ENCODE measurements at regions not wholly inside any gene's neighbourhood (a gene's known extent, or its start where the extent isn't known, plus 50 kb on each side); places are given as distances from the start of the nearest gene placed in this dataset.

DNA sequence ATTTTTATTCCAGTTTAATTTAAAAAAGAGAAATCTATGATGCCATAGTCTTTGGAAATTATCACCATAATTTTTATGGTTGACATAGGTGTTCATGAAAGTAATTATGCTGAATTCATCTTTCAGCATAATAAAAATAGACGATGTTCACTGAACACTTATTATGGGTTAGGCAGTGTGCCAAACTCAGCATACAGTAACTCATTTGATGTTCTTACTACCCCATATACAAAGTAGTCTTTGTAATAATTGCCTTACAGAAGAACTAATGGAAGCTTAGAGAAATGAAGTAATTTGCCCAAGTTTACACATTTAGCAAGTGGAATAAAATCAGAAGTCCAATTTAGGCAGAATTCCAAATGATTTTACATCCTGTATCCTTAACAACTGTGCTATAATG, 852.2 kb upstream of the GOT2 start:
- H3K36me3 ChIP-seq, result no peaks in the 10 kb centered on the region
- no peak for DNase-seq
- intact Hi-C loops (cut with DNase I; ENCODE audit: low total_unique reads), result no loop called here
- H3K9me3 ChIP-seq, result no peaks in the 10 kb centered on the region
- ATAC-seq, result no peak
- no peak overlapping the region for H3K4me3 ChIP-seq
- TF ChIP-seq POLR2A (IDR thresholded peaks at IDR 0.05), result no peak
- TF ChIP-seq, protein P1, sequence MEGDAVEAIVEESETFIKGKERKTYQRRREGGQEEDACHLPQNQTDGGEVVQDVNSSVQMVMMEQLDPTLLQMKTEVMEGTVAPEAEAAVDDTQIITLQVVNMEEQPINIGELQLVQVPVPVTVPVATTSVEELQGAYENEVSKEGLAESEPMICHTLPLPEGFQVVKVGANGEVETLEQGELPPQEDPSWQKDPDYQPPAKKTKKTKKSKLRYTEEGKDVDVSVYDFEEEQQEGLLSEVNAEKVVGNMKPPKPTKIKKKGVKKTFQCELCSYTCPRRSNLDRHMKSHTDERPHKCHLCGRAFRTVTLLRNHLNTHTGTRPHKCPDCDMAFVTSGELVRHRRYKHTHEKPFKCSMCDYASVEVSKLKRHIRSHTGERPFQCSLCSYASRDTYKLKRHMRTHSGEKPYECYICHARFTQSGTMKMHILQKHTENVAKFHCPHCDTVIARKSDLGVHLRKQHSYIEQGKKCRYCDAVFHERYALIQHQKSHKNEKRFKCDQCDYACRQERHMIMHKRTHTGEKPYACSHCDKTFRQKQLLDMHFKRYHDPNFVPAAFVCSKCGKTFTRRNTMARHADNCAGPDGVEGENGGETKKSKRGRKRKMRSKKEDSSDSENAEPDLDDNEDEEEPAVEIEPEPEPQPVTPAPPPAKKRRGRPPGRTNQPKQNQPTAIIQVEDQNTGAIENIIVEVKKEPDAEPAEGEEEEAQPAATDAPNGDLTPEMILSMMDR (IDR thresholded peaks at IDR 0.05 in 4 of 5, conservative IDR thresholded peaks at IDR 0.05 in 1 of 5), result no peak
- H3K4me1 ChIP-seq, result no peaks in the 10 kb centered on the region
- in situ Hi-C loops (cut with MboI; ENCODE audit: low sequenced_read_pairs in 4 of 4), result no loop called here
- H3K27me3 ChIP-seq, result no peaks in the 10 kb centered on the region
- H3K27ac ChIP-seq, result no peak overlapping the region

GRCh38 chr16:59574296-59574695, 840.2 kb upstream of the GOT2 start:
- ATAC-seq, result no peak
- in situ Hi-C loops (cut with MboI; ENCODE audit: low sequenced_read_pairs in 4 of 4), result no loop called here
- no peaks in the 10 kb centered on the region for H3K36me3 ChIP-seq
- intact Hi-C loops (cut with DNase I; ENCODE audit: low total_unique reads), result no loop called here
- no peak overlapping the region for H3K27ac ChIP-seq
- H3K4me1 ChIP-seq, result no peaks in the 10 kb centered on the region
- H3K27me3 ChIP-seq, result no peaks in the 10 kb centered on the region
- no peaks in the 10 kb centered on the region for H3K9me3 ChIP-seq
- DNase-seq, result no peak
- TF ChIP-seq, protein P1 (IDR thresholded peaks at IDR 0.05 in 4 of 5, conservative IDR thresholded peaks at IDR 0.05 in 1 of 5), result no peak
- TF ChIP-seq POLR2A (IDR thresholded peaks at IDR 0.05), result no peak
- H3K4me3 ChIP-seq, result no peak overlapping the region

GRCh38 chr16:59573528-59574271, 839.6 kb upstream of the GOT2 start:
- ATAC-seq (no peak), DNase-seq (no peak)
- intact Hi-C loops (cut with DNase I; ENCODE audit: low total_unique reads), result no loop called here
- TF ChIP-seq POLR2A (IDR thresholded peaks at IDR 0.05), result no peak
- TF ChIP-seq, protein P1 (IDR thresholded peaks at IDR 0.05 in 4 of 5, conservative IDR thresholded peaks at IDR 0.05 in 1 of 5), result no peak
- in situ Hi-C loops (cut with MboI; ENCODE audit: low sequenced_read_pairs in 4 of 4), result no loop called here
- Histone ChIP-seq H3K9me3 (no peaks in the 10 kb centered on the region), H3K27me3 (no peaks in the 10 kb centered on the region), H3K27ac (no peak overlapping the region), H3K4me1 (no peaks in the 10 kb centered on the region), H3K4me3 (no peak overlapping the region), H3K36me3 (no peaks in the 10 kb centered on the region)

DNA sequence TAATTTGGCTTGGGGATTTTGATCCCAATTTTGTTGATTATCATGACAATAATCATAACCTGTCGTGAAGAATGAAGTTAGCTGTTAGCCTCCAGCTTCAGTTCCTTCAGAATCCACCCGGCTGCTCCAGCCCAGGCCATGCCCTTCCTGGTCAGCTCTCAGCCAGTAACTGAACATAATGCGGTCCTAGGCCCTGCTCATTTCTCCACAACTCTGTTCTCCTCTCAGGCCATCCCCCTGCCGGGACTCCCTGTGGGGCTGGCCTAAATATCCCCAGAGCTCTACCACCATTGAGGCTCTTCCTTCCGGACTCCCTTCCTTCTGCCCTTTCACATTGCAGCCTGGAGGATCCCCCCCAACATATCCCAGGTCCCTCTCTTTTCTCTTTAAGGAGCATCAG, 833.4 kb upstream of the GOT2 start:
- no peaks in the 10 kb centered on the region for H3K27me3 ChIP-seq
- H3K4me3 ChIP-seq, result no peak overlapping the region
- in situ Hi-C loops (cut with MboI; ENCODE audit: low sequenced_read_pairs in 4 of 4), result no loop called here
- no peaks in the 10 kb centered on the region for H3K36me3 ChIP-seq
- no peaks in the 10 kb centered on the region for H3K9me3 ChIP-seq
- no peak overlapping the region for H3K27ac ChIP-seq
- TF ChIP-seq, protein P1 (IDR thresholded peaks at IDR 0.05 in 4 of 5, conservative IDR thresholded peaks at IDR 0.05 in 1 of 5), result no peak
- TF ChIP-seq POLR2A (IDR thresholded peaks at IDR 0.05), result no peak
- DNase-seq (no peak), ATAC-seq (no peak)
- intact Hi-C loops (cut with DNase I; ENCODE audit: low total_unique reads), result no loop called here
- no peaks in the 10 kb centered on the region for H3K4me1 ChIP-seq

GRCh38 chr16:59566446-59566845, 832.3 kb upstream of the GOT2 start:
- no peak overlapping the region for H3K4me3 ChIP-seq
- TF ChIP-seq, protein P1 (IDR thresholded peaks at IDR 0.05 in 4 of 5, conservative IDR thresholded peaks at IDR 0.05 in 1 of 5), result no peak
- TF ChIP-seq POLR2A (IDR thresholded peaks at IDR 0.05), result no peak
- H3K27ac ChIP-seq, result no peak overlapping the region
- in situ Hi-C loops (cut with MboI; ENCODE audit: low sequenced_read_pairs in 4 of 4), result no loop called here
- ATAC-seq, result no peak
- intact Hi-C loops (cut with DNase I; ENCODE audit: low total_unique reads), result no loop called here
- no peak for DNase-seq
- H3K9me3 ChIP-seq, result no peaks in the 10 kb centered on the region
- H3K36me3 ChIP-seq, result no peaks in the 10 kb centered on the region
- H3K4me1 ChIP-seq, result no peaks in the 10 kb centered on the region
- no peaks in the 10 kb centered on the region for H3K27me3 ChIP-seq
